Suprapubic skin (tissue), 4 donors: ENCODE measurements at regions not wholly inside any gene's neighbourhood (a gene's known extent, or its start where the extent isn't known, plus 50 kb on each side); places are given as distances from the start of the nearest gene placed in this dataset.

Source experiments
- DNase-seq, 2 donors: peaks; one replicate each; pipeline ENCODE4 v3.0.0-alpha.2; 2019; ENCODE audit warnings: low spot score in 2 of 2
- H3K27ac ChIP-seq: fragments of 200-600 bp; sonication (generic); one replicate; pipeline ENCODE4 v1.5.1; 2019
- H3K27me3 ChIP-seq: fragments of 200-600 bp; sonication (generic); one replicate; pipeline ENCODE4 v1.5.1; 2019
- H3K36me3 ChIP-seq: fragments of 200-600 bp; sonication (generic); one replicate; pipeline ENCODE4 v1.5.1; 2019
- H3K4me1 ChIP-seq: fragments of 200-600 bp; sonication (generic); one replicate; pipeline ENCODE4 v1.5.1; 2019
- H3K4me3 ChIP-seq: fragments of 200-600 bp; sonication (generic); one replicate; pipeline ENCODE4 v1.5.1; 2019; ENCODE audit warnings: mild to moderate bottlenecking
- H3K9me3 ChIP-seq: fragments of 200-600 bp; sonication (generic); one replicate; pipeline ENCODE4 v1.5.1; 2019
- EP300 ChIP-seq: sonication (generic); formaldehyde crosslinking; IDR thresholded peaks from one replicate; pipeline ENCODE4 v1.6.1; 2017; ENCODE audit warnings: antibody characterized with exemption
- POLR2A ChIP-seq, 2 donors: fragments of 450-650 bp; IDR thresholded peaks; one replicate each; pipeline ENCODE4 v1.6.1; 2017; ENCODE audit warnings: antibody characterized with exemption in 2 of 2, mild to moderate bottlenecking in 2 of 2, moderate library complexity in 2 of 2
- POLR2AphosphoS5 ChIP-seq, 3 donors: sonication (generic); formaldehyde crosslinking; IDR thresholded peaks; one replicate each; pipeline ENCODE4 v1.6.1; 2017; ENCODE audit warnings: antibody characterized with exemption in 3 of 3
- WGBS: methylation state at CpG from one replicate; pipeline ENCODE4 v1.1.5; 2018; 5-methylcytosine and 5-hydroxymethylcytosine counted together
- TF ChIP-seq, protein P1 (sequence below), 2 donors: fragments of 200-600 bp in 1 of 2; fragments of 450-650 bp in 1 of 2; sonication (generic) in 1 of 2; IDR thresholded peaks; one replicate each; pipeline ENCODE4 v1.5.1; 2016 to 2019; ENCODE audit warnings: antibody characterized with exemption in 2 of 2, mild to moderate bottlenecking in 1 of 2, moderate library complexity in 1 of 2

- TF ChIP-seq POLR2AphosphoS5 (IDR thresholded peaks at IDR 0.05) (no peak), POLR2A (IDR thresholded peaks at IDR 0.05) (no peak), EP300 (no peak)
- TF ChIP-seq, protein P1, sequence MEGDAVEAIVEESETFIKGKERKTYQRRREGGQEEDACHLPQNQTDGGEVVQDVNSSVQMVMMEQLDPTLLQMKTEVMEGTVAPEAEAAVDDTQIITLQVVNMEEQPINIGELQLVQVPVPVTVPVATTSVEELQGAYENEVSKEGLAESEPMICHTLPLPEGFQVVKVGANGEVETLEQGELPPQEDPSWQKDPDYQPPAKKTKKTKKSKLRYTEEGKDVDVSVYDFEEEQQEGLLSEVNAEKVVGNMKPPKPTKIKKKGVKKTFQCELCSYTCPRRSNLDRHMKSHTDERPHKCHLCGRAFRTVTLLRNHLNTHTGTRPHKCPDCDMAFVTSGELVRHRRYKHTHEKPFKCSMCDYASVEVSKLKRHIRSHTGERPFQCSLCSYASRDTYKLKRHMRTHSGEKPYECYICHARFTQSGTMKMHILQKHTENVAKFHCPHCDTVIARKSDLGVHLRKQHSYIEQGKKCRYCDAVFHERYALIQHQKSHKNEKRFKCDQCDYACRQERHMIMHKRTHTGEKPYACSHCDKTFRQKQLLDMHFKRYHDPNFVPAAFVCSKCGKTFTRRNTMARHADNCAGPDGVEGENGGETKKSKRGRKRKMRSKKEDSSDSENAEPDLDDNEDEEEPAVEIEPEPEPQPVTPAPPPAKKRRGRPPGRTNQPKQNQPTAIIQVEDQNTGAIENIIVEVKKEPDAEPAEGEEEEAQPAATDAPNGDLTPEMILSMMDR (IDR thresholded peaks at IDR 0.05) = no peak
- 81% methylated on average over 6 of the region's 6 CpGs for WGBS
These were observed 106.8 kb upstream of the EXOC2 start for GRCh38 chr6:799769-800168.

DNA sequence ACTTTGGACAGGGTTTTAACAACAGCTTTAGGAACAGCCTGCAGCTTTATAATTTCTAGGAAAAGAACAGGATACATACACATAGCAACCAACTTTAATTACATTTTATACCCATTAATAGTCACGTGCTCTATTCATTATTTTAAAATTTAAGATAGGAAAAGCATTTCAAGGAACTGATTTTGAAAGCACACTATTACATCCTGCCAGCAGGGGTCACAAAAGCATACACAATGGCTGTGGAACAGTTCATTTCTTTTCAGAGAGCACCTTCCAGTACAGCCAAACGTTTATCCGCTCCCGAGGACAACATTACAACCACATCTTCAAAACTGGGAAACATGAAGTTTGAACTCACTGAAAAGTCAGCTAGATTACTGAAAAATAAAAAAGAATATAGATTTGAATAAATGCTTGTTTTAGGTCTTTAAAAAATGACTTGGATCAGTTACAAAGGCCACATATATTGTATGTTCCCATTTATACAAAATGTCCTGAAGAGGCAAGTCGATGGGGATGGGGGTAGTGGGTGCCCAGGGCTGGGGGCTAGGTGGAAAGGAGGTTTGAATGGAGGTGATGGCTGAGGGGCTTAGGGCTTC lies 104.6 kb upstream of the EXOC2 start:
- Histone ChIP-seq H3K27me3 (peaks cover 41% of the 10 kb centered on the region), H3K4me3 (no peak overlapping the region), H3K4me1 (no peaks in the 10 kb centered on the region), H3K36me3 (no peaks in the 10 kb centered on the region), H3K9me3 (no peaks in the 10 kb centered on the region), H3K27ac (no peak overlapping the region)
- 10% methylated on average over 5 of the region's 5 CpGs for WGBS
- TF ChIP-seq POLR2A (IDR thresholded peaks at IDR 0.05) = no peak
- TF ChIP-seq, protein P1 (IDR thresholded peaks at IDR 0.05) = peak; percentile 59 to 62
- no peak for DNase-seq

More at GRCh38 chr6:799769-800168, 106.8 kb upstream of the EXOC2 start:
- Histone ChIP-seq H3K4me3 (no peak overlapping the region), H3K27me3 (peaks cover 22% of the 10 kb centered on the region), H3K27ac (no peak overlapping the region), H3K9me3 (no peaks in the 10 kb centered on the region), H3K4me1 (no peaks in the 10 kb centered on the region), H3K36me3 (no peaks in the 10 kb centered on the region)
- DNase-seq = no peak

- WGBS = 28% methylated on average over 11 of the region's 11 CpGs
- no peak for DNase-seq
These were observed 102.2 kb upstream of the EXOC2 start for GRCh38 chr6:795046-795685.

GRCh38 chr6:793261-793660 lies 100.3 kb upstream of the EXOC2 start:
- 76% methylated on average over 13 of the region's 13 CpGs for WGBS
- no peak overlapping the region for H3K27ac ChIP-seq
- H3K4me1 ChIP-seq = no peaks in the 10 kb centered on the region
- DNase-seq = no peak
- peaks cover 69% of the 10 kb centered on the region for H3K27me3 ChIP-seq
- H3K9me3 ChIP-seq = no peaks in the 10 kb centered on the region
- H3K4me3 ChIP-seq = no peak overlapping the region
- no peak for TF ChIP-seq EP300
- TF ChIP-seq POLR2AphosphoS5 (IDR thresholded peaks at IDR 0.05) = no peak
- TF ChIP-seq POLR2A (IDR thresholded peaks at IDR 0.05) = no peak
- TF ChIP-seq, protein P1 (IDR thresholded peaks at IDR 0.05) = no peak
- H3K36me3 ChIP-seq = no peaks in the 10 kb centered on the region

More at GRCh38 chr6:795046-795685, 102.2 kb upstream of the EXOC2 start:
- Histone ChIP-seq H3K27me3 (peaks cover 61% of the 10 kb centered on the region), H3K9me3 (no peaks in the 10 kb centered on the region), H3K4me3 (no peak overlapping the region), H3K27ac (no peak overlapping the region), H3K4me1 (no peaks in the 10 kb centered on the region), H3K36me3 (no peaks in the 10 kb centered on the region)
- TF ChIP-seq POLR2A (IDR thresholded peaks at IDR 0.05) = no peak
- TF ChIP-seq POLR2AphosphoS5 (IDR thresholded peaks at IDR 0.05) = no peak
- TF ChIP-seq, protein P1 (IDR thresholded peaks at IDR 0.05) = no peak
- no peak for TF ChIP-seq EP300

GRCh38 chr6:792662-793061 lies 99.7 kb upstream of the EXOC2 start:
- WGBS = 88% methylated on average over 11 of the region's 11 CpGs
- no peaks in the 10 kb centered on the region for H3K9me3 ChIP-seq
- no peak overlapping the region for H3K4me3 ChIP-seq
- H3K27ac ChIP-seq = no peak overlapping the region
- H3K27me3 ChIP-seq = peaks cover 75% of the 10 kb centered on the region
- DNase-seq = no peak
- no peaks in the 10 kb centered on the region for H3K36me3 ChIP-seq
- TF ChIP-seq POLR2AphosphoS5 (IDR thresholded peaks at IDR 0.05) (no peak), POLR2A (IDR thresholded peaks at IDR 0.05) (no peak), EP300 (no peak)
- TF ChIP-seq, protein P1 (IDR thresholded peaks at IDR 0.05) = no peak
- H3K4me1 ChIP-seq = no peaks in the 10 kb centered on the region
